ENCODE measurements at regions not wholly inside any gene's neighbourhood (a gene's known extent, or its start where the extent isn't known, plus 50 kb on each side); places are given as distances from the start of the nearest gene placed in this dataset.

DNA sequence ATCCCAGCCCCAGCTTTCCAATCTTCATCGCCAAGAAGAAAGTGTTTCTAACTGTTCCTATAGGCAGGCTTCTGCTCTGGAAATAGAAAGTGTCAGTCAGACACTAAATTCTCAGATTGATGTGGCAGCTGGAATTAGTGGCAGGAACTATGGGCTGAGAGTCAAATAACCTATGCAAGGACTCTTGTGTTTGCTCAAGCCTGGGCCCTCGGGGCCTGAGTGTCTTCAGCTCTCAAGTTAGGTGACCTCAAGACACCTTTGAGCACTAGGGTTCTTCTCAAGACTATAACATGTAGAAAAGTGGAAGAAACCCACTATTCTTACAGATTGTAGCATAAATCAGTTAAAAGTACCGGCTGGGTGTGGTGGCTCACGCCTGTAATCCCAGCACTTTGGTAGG lies 694.5 kb downstream of the RNF144A start:
- TF ChIP-seq POLR2A (IDR thresholded peaks at IDR 0.05; ENCODE audit: low read depth, low read length) (no peak), TAF1 (IDR thresholded peaks at IDR 0.05; ENCODE audit: low read depth, low read length) (no peak), SPI1 (IDR thresholded peaks at IDR 0.05; ENCODE audit: low read depth, low read length) (no peak), POLR2AphosphoS5 (IDR thresholded peaks at IDR 0.05; ENCODE audit: low read depth, low read length) (no peak), POU2F2 (IDR thresholded peaks at IDR 0.05; ENCODE audit: low read depth, low read length) (no peak)

All from GM12891 (cell line).